Fibroblast of skin of abdomen (primary cell): ENCODE measurements at regions not wholly inside any gene's neighbourhood (a gene's known extent, or its start where the extent isn't known, plus 50 kb on each side); places are given as distances from the start of the nearest gene placed in this dataset.
"Not testable (repeated sequence)": the region's sequence is repeated elsewhere in the genome, so short reads cannot be mapped to it uniquely, and the experiment has no call there.

ENCODE experiments used
- DNase-seq: peaks from one replicate; pipeline ENCODE4 v3.0.0-alpha.2; 2013

GRCh38 chrX:43380704-43381103 is 275.4 kb upstream of the MAOA start:
- no peak for DNase-seq

GRCh38 chrX:43386875-43387274 is 269.2 kb upstream of the MAOA start:
- no peak for DNase-seq

- DNase-seq: no peak
Measured at GRCh38 chrX:43405191-43405590, 250.9 kb upstream of the MAOA start.

- DNase-seq: no peak
Measured at GRCh38 chrX:43423876-43424275, 232.2 kb upstream of the MAOA start.

- no peak for DNase-seq
Measured at GRCh38 chrX:43436517-43436916, 219.6 kb upstream of the MAOA start.

- DNase-seq: no peak
Measured at GRCh38 chrX:43446752-43447151, 209.3 kb upstream of the MAOA start.

GRCh38 chrX:43448688-43449087 is 207.4 kb upstream of the MAOA start:
- no peak for DNase-seq

GRCh38 chrX:43450355-43450754 is 205.7 kb upstream of the MAOA start:
- DNase-seq: no peak

- not testable (repeated sequence) for DNase-seq
Measured at GRCh38 chrX:43451976-43452686, 204.0 kb upstream of the MAOA start.

GRCh38 chrX:43456063-43456462 is 200.0 kb upstream of the MAOA start:
- no peak for DNase-seq

GRCh38 chrX:43456906-43457305 is 199.2 kb upstream of the MAOA start:
- DNase-seq: no peak

GRCh38 chrX:43467608-43468234 is 188.4 kb upstream of the MAOA start:
- DNase-seq: no peak

- DNase-seq: no peak
Measured at GRCh38 chrX:43469391-43470054, 186.6 kb upstream of the MAOA start.

- no peak for DNase-seq
Measured at GRCh38 chrX:43474321-43474720, 181.8 kb upstream of the MAOA start.

- no peak for DNase-seq
Measured at GRCh38 chrX:43479070-43479469, 177.0 kb upstream of the MAOA start.

- DNase-seq: no peak
Measured at GRCh38 chrX:43479850-43480249, 176.2 kb upstream of the MAOA start.

GRCh38 chrX:43481576-43481975 is 174.5 kb upstream of the MAOA start:
- no peak for DNase-seq

- DNase-seq: no peak
Measured at GRCh38 chrX:43493756-43494155, 162.3 kb upstream of the MAOA start.

- DNase-seq: no peak
Measured at GRCh38 chrX:43500246-43500645, 155.9 kb upstream of the MAOA start.

GRCh38 chrX:43500996-43501694 is 155.0 kb upstream of the MAOA start:
- DNase-seq: no peak

- DNase-seq: no peak
Measured at GRCh38 chrX:43504394-43504793, 151.7 kb upstream of the MAOA start.

GRCh38 chrX:43505769-43506168 is 150.3 kb upstream of the MAOA start:
- no peak for DNase-seq

- DNase-seq: no peak
Measured at GRCh38 chrX:43508694-43509093, 147.4 kb upstream of the MAOA start.
